ENCODE measurements at regions not wholly inside any gene's neighbourhood (a gene's known extent, or its start where the extent isn't known, plus 50 kb on each side); places are given as distances from the start of the nearest gene placed in this dataset.
A peak's percentile ranks its signal among the peaks of the same experiment; 100 is the strongest.
"Not testable (repeated sequence)": the region's sequence is repeated elsewhere in the genome, so short reads cannot be mapped to it uniquely, and the experiment has no call there.

GRCh38 chr2:222760301-222760897 lies 88.9 kb downstream of the MOGAT1 start:
- no peak for DNase-seq

- no peak for DNase-seq
Observed at GRCh38 chr2:222761888-222762287, 90.4 kb downstream of the MOGAT1 start.

GRCh38 chr2:222762342-222762741 lies 90.9 kb downstream of the MOGAT1 start:
- no peak for DNase-seq

- DNase-seq = not testable (repeated sequence)
Observed at GRCh38 chr2:222765883-222766282, 94.4 kb downstream of the MOGAT1 start.

GRCh38 chr2:222768019-222768418 lies 92.8 kb upstream of the ACSL3 start:
- not testable (repeated sequence) for DNase-seq

- no peak for DNase-seq
Observed at GRCh38 chr2:222769446-222769845, 91.4 kb upstream of the ACSL3 start.

GRCh38 chr2:222769941-222770340 lies 90.9 kb upstream of the ACSL3 start:
- no peak for DNase-seq

GRCh38 chr2:222771832-222772231 lies 89.0 kb upstream of the ACSL3 start:
- no peak for DNase-seq

- no peak for DNase-seq
Observed at GRCh38 chr2:222774941-222775340, 85.9 kb upstream of the ACSL3 start.

GRCh38 chr2:222776792-222777191 lies 84.0 kb upstream of the ACSL3 start:
- DNase-seq = no peak

- DNase-seq = no peak
Observed at GRCh38 chr2:222778400-222778799, 82.4 kb upstream of the ACSL3 start.

- no peak for DNase-seq
Observed at GRCh38 chr2:222779145-222779832, 81.5 kb upstream of the ACSL3 start.

GRCh38 chr2:222780051-222780450 lies 80.8 kb upstream of the ACSL3 start:
- no peak for DNase-seq

GRCh38 chr2:222782201-222782730 lies 78.6 kb upstream of the ACSL3 start:
- DNase-seq = no peak

GRCh38 chr2:222783592-222783991 lies 77.2 kb upstream of the ACSL3 start:
- DNase-seq = no peak

- no peak for DNase-seq
Observed at GRCh38 chr2:222790932-222791331, 69.9 kb upstream of the ACSL3 start.

- DNase-seq = peak in 1 of 2 experiments; percentile 6
Observed at GRCh38 chr2:222792001-222792611, 68.7 kb upstream of the ACSL3 start.

GRCh38 chr2:222794585-222795449 lies 66.0 kb upstream of the ACSL3 start:
- no peak for DNase-seq

GRCh38 chr2:222795450-222796357 lies 65.1 kb upstream of the ACSL3 start:
- no peak for DNase-seq

GRCh38 chr2:222796413-222797103 lies 64.3 kb upstream of the ACSL3 start:
- DNase-seq = no peak

- DNase-seq = peak in 1 of 2 experiments; percentile 20
Observed at GRCh38 chr2:222797261-222797660, 63.6 kb upstream of the ACSL3 start.

Measured in NCI-H526 (cell line).